Activated naive CD8-positive, alpha-beta T cell treated with anti-CD3 and anti-CD28 coated beads, Interleukin-2, amount 50 U/mL, for 24 hours (primary cell): ENCODE measurements at regions not wholly inside any gene's neighbourhood (a gene's known extent, or its start where the extent isn't known, plus 50 kb on each side); places are given as distances from the start of the nearest gene placed in this dataset.
"Not testable (repeated sequence)": the region's sequence is repeated elsewhere in the genome, so short reads cannot be mapped to it uniquely, and the experiment has no call there.

Source experiments
- ATAC-seq: fragments of 150-1000 bp; cut with Tn5 transposase; one replicate; pipeline ENCODE4 v1.10.0; 2021
- DNase-seq: peaks from one replicate; pipeline ENCODE4 v3.0.0; 2021
- H3K27ac Mint-ChIP-seq: one replicate; pipeline ENCODE4 v1.8.0; 2021; ENCODE audit warnings: mild to moderate bottlenecking, mixed read lengths
- H3K27me3 Mint-ChIP-seq: one replicate; pipeline ENCODE4 v1.8.0; 2021; ENCODE audit warnings: mixed read lengths
- H3K36me3 Mint-ChIP-seq: one replicate; pipeline ENCODE4 v1.8.0; 2021; ENCODE audit warnings: low read depth, mixed read lengths
- H3K4me1 Mint-ChIP-seq: one replicate; pipeline ENCODE4 v1.8.0; 2021; ENCODE audit warnings: mixed read lengths
- H3K4me3 Mint-ChIP-seq: one replicate; pipeline ENCODE4 v1.8.0; 2021; ENCODE audit warnings: mild to moderate bottlenecking, moderate library complexity, mixed read lengths
- H3K9me3 Mint-ChIP-seq: one replicate; pipeline ENCODE4 v1.8.0; 2021; ENCODE audit warnings: mixed read lengths

DNA sequence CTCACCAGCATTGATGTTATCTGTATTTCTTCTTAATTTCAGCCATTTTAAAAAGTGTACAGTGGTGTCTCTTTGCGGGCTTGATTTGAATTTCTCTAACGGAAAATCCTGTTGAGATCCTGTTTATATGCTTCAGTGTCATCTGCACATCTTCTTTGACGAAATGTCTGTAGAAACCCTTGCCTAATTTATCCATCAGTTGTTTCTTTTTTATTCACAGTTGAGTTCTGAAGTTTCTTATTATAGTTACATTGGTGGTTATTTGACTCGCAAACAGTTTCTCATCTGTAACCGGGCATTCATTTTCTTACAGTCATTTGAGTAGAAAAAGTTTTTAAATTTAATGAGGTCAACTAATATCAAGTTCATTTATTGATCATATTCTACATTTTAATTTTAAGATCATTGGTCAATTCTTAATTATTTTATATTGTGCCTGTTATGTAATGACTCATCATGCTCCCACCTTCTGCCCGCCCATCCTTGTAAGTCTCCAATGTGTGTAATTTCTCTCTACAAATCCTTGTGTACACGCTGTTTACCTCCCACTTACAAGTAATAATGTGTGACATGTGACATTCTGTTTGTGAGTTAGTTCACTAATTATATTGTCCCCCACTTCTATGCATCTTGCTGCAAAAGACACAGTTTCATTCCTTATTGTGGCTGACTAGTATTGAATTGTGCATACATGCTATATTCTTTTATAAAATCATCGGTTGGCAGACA, 1242.8 kb downstream of the TMEM121 start:
- not testable (repeated sequence) for H3K4me3 Mint-ChIP-seq, H3K9me3 Mint-ChIP-seq, H3K36me3 Mint-ChIP-seq, H3K27me3 Mint-ChIP-seq, ATAC-seq, H3K27ac Mint-ChIP-seq, DNase-seq
- peaks cover 24% of the 10 kb centered on the region for H3K4me1 Mint-ChIP-seq

DNA sequence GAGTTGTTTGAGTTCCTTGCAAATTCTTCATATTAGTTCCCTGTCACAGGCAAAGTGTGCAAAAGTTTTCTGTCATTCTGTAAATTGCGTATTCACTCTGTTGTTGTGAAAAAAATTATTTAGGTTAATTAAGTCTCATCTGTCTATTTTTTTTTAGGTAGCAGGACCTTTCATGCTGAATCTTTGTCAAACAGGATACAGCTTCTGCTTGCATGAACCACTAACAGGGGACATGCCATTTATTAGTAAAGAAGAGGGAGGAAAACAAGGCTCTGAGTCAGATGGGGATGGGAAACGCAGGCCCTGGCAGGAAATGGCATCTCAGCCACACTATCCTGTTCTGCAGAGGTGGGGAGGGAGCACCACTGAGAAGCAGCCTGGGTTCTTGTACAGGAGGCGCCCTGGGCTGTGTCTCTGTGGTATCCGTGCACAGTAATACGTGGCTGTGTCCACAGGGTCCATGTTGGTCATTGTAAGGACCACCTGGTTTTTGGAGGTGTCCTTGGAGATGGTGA, 1243.8 kb downstream of the TMEM121 start:
- not testable (repeated sequence) for ATAC-seq, H3K36me3 Mint-ChIP-seq, DNase-seq, H3K27ac Mint-ChIP-seq, H3K4me3 Mint-ChIP-seq, H3K9me3 Mint-ChIP-seq, H3K27me3 Mint-ChIP-seq
- H3K4me1 Mint-ChIP-seq: peaks cover 24% of the 10 kb centered on the region

- H3K27me3 Mint-ChIP-seq, H3K9me3 Mint-ChIP-seq, H3K4me3 Mint-ChIP-seq, H3K27ac Mint-ChIP-seq, H3K36me3 Mint-ChIP-seq, H3K4me1 Mint-ChIP-seq: not testable (repeated sequence)
- peak; percentile 46 for ATAC-seq
- peak; percentile 83 for DNase-seq
Measured at GRCh38 chr14:106774889-106775480, 1248.6 kb downstream of the TMEM121 start.

DNA sequence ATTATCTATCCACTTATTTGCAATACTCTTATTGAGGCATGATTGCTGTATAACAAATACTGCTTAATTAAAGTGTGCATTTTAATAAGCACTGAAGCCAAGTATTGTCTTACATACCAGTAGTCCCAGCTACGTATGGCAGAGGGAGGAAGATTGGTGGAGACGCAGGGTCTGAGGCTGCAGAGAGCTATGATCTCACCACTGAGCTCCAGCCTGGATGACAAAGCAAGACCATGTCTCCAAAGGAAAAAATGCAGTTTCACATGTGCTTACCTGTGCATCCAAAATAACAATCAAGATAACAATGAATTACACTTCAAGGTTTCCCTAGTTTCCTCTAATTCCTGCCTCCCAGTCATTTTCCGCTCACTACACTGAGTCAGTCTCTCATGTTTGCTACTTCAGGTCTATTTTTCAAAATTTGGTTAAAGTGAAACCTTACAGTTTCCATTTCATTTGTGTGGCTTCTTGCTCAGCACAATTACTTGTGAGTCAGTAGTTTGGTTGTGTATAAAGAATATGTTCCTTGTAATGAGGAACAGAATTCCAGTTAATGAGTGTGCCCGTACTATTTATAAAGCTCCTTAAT, 1250.1 kb downstream of the TMEM121 start:
- Mint-ChIP-seq H3K9me3 (no peaks in the 10 kb centered on the region), H3K27me3 (no peaks in the 10 kb centered on the region), H3K4me3 (no peak overlapping the region), H3K27ac (no peak overlapping the region), H3K36me3 (no peaks in the 10 kb centered on the region), H3K4me1 (peaks cover 4% of the 10 kb centered on the region)
- ATAC-seq (peak; percentile 54), DNase-seq (no peak)

- no peaks in the 10 kb centered on the region for H3K27me3 Mint-ChIP-seq
- H3K27ac Mint-ChIP-seq: no peak overlapping the region
Measured at GRCh38 chr14:106778986-106779385, 1252.6 kb downstream of the TMEM121 start.

DNA sequence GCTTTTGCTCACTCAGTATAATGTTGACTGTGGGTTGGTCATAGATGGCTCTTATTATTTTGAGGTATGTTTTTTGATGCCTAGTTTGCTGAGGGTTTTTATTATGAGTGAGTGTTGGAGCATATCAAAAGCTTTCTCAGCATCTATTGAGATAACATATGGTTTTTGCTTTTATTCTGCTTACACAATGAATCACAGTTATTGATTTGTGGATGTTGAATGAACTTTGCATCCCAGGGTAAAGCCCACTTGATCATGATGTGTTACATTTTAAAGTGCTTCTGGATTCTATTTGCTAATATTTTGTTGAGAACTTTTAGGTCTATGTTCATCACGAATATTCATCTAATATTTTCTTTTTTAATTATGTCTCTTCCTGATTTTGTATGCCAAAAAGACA, 1260.3 kb downstream of the TMEM121 start:
- no peak overlapping the region for H3K4me3 Mint-ChIP-seq
- no peaks in the 10 kb centered on the region for H3K9me3 Mint-ChIP-seq
- ATAC-seq: no peak

More at GRCh38 chr14:106778986-106779385, 1252.6 kb downstream of the TMEM121 start:
- no peak for ATAC-seq
- Mint-ChIP-seq H3K4me3 (no peak overlapping the region), H3K9me3 (no peaks in the 10 kb centered on the region), H3K36me3 (no peaks in the 10 kb centered on the region), H3K4me1 (peaks cover 4% of the 10 kb centered on the region)
- no peak for DNase-seq

DNA sequence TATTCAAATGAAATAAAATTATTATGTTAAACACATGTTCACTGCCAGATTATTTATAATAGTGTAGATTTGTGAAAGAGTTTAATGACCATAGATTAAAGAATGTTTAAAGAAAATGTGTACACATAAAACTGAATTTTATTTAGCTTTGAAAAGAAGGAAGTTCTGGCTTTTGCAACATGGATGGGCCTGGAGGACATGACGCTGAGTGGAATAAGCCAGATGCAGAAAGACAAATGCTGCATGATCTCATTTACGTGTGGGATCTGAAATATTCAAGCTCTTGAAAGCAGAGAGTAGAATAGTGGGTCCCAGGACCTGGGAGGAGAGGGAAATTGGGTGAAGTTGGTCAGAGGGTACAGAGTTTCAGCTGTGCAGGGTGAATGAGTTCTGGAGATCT, 1261.2 kb downstream of the TMEM121 start:
- ATAC-seq: no peak
- Mint-ChIP-seq H3K36me3 (no peaks in the 10 kb centered on the region), H3K4me3 (no peak overlapping the region), H3K27ac (no peak overlapping the region), H3K9me3 (no peaks in the 10 kb centered on the region), H3K4me1 (peaks cover 8% of the 10 kb centered on the region), H3K27me3 (peaks cover 12% of the 10 kb centered on the region)
- no peak for DNase-seq

More for the DNA sequence above, 1260.3 kb downstream of the TMEM121 start:
- Mint-ChIP-seq H3K27ac (no peak overlapping the region), H3K27me3 (peaks cover 12% of the 10 kb centered on the region), H3K36me3 (no peaks in the 10 kb centered on the region), H3K4me1 (peaks cover 8% of the 10 kb centered on the region)
- no peak for DNase-seq

- Mint-ChIP-seq H3K4me3 (no peak overlapping the region), H3K9me3 (no peaks in the 10 kb centered on the region), H3K36me3 (no peaks in the 10 kb centered on the region), H3K4me1 (peaks cover 8% of the 10 kb centered on the region), H3K27ac (no peak overlapping the region), H3K27me3 (peaks cover 12% of the 10 kb centered on the region)
- no peak for DNase-seq
- no peak for ATAC-seq
Measured at GRCh38 chr14:106788534-106788933, 1262.2 kb downstream of the TMEM121 start.

GRCh38 chr14:106789318-106789717, 1262.9 kb downstream of the TMEM121 start:
- peaks cover 8% of the 10 kb centered on the region for H3K4me1 Mint-ChIP-seq
- H3K27ac Mint-ChIP-seq: no peak overlapping the region
- H3K4me3 Mint-ChIP-seq: no peak overlapping the region
- DNase-seq: no peak
- no peaks in the 10 kb centered on the region for H3K36me3 Mint-ChIP-seq
- no peak for ATAC-seq
- H3K9me3 Mint-ChIP-seq: no peaks in the 10 kb centered on the region
- H3K27me3 Mint-ChIP-seq: peaks cover 11% of the 10 kb centered on the region

GRCh38 chr14:106790189-106791036, 1264.0 kb downstream of the TMEM121 start:
- peaks cover 8% of the 10 kb centered on the region for H3K4me1 Mint-ChIP-seq
- DNase-seq: peak; percentile 89
- no peak overlapping the region for H3K27ac Mint-ChIP-seq
- H3K27me3 Mint-ChIP-seq: peaks cover 9% of the 10 kb centered on the region
- H3K36me3 Mint-ChIP-seq: no peaks in the 10 kb centered on the region
- peak; percentile 84 for ATAC-seq
- H3K9me3 Mint-ChIP-seq: no peaks in the 10 kb centered on the region
- no peak overlapping the region for H3K4me3 Mint-ChIP-seq

DNA sequence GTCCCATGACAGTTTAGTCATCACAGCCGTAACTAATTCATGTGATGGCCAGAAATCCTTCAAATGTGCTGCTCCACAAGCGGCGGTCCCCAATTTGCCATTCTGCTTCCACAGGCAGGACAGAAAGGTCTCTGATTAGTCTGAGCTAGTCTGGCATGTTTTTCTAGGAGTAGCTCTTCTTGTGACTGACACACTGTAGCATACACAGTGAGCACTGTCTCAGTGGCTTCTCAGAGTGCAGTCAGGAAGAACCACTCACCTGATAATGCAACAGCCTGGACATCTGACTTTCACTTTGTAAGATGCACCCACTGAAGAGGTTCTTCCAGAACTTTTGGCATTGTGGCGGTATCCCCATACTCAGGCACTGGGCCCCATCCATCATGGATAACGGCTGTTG, 1266.2 kb downstream of the TMEM121 start:
- Mint-ChIP-seq H3K27me3 (peaks cover 9% of the 10 kb centered on the region), H3K4me3 (no peak overlapping the region), H3K4me1 (peaks cover 8% of the 10 kb centered on the region), H3K36me3 (no peaks in the 10 kb centered on the region), H3K9me3 (no peaks in the 10 kb centered on the region), H3K27ac (no peak overlapping the region)
- no peak for ATAC-seq
- no peak for DNase-seq

DNA sequence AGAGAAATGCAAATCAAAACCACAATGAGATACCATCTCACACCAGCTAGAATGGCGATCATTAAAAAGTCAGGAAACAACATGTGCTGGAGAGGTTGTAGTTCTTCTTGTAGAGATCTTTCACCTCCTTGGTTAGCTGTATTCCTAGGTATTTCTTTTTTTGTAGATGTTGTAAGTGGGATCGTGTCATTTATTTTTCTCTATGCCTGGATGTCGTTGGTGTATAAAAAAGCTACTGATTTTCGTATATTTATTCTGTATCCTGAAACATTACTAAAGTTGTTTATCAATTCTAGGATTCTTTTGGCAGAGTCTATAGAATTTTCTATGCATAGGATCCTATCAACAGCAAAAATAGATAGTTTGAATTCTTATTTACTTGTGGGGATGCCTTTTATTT, 1271.8 kb downstream of the TMEM121 start:
- not testable (repeated sequence) for H3K36me3 Mint-ChIP-seq, ATAC-seq, H3K9me3 Mint-ChIP-seq, H3K4me1 Mint-ChIP-seq, H3K27ac Mint-ChIP-seq, H3K4me3 Mint-ChIP-seq, DNase-seq
- H3K27me3 Mint-ChIP-seq: peaks cover 29% of the 10 kb centered on the region

DNA sequence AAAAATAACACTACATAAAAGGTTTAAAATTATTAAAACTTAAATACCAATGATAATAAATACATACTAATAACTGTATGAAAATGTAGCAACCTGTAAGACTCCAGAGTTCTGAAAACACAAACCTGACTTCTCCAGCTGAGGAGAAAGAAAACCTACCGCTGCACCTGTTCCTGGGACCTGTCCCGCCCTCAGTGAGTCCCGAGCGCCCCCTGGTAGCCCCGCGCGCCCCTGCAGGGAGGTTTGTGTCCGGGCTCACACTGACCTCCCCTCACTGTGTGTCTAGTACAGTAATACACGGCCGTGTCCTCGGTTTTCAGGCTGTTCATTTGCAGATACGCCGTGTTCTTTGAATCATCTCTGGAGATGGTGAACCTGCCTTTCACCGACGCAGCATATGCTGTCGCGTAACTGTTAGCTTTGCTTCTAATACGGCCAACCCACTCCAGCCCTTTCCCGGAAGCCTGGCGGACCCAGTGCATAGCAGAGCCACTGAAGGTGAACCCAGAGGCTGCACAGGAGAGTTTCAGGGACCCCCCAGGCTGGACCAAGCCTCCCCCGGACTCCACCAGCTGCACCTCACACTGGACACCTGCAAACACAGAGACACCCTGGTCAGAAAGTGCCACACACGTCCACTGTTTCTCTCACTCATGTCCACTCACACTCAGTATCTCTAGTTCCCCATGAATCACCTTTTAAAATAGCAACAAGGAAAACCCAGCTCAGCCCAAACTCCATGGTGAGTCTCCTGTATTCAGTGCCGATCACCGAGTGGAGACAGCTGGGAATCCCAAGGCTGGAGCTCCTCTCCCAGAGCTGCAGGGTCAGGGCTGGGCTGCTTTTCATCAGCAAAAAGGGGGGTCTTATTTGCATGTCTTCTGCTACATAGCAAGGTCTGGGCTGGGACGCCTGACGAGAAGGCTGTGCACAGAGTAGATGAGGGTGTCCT, 1276.3 kb downstream of the TMEM121 start:
- H3K4me1 Mint-ChIP-seq: no peaks in the 10 kb centered on the region
- ATAC-seq: no peak
- DNase-seq: peak; percentile 12
- H3K27me3 Mint-ChIP-seq: peaks cover 29% of the 10 kb centered on the region
- H3K36me3 Mint-ChIP-seq: no peaks in the 10 kb centered on the region
- H3K4me3 Mint-ChIP-seq: no peak overlapping the region
- no peak overlapping the region for H3K27ac Mint-ChIP-seq
- H3K9me3 Mint-ChIP-seq: no peaks in the 10 kb centered on the region
